OCI-LY7 (cell line): ENCODE measurements at regions not wholly inside any gene's neighbourhood (a gene's known extent, or its start where the extent isn't known, plus 50 kb on each side); places are given as distances from the start of the nearest gene placed in this dataset.

Experiments used
- BruUV-seq: library from RNA; stranded (reverse); fragments of 400-500 nt; replicated peaks from 2 replicates; lab custom pipeline; 2021; lab: Mats Ljungman, UMichigan
- CTCF ChIA-PET: fragments of 300-600 bp; sonication (Branson Sonifier 250); formaldehyde crosslinking; loops from one replicate; lab custom pipeline; 2022; ENCODE audit warnings: antibody characterized with exemption; ENCODE audit not compliant: unreplicated experiment; lab: Charles Lee
- POLR2A ChIA-PET: fragments of 300-600 bp; sonication (Branson Sonifier 250); formaldehyde crosslinking; loops from one replicate; lab custom pipeline; 2022; ENCODE audit warnings: antibody characterized with exemption; lab: Charles Lee
- DNase-seq: peaks from one replicate; pipeline ENCODE4 v3.0.0-alpha.2; 2015; ENCODE audit warnings: low spot score
- H2AFZ ChIP-seq: fragments of 200-600 bp; sonication (generic), shearing (Covaris generic); 2 replicates; pipeline ENCODE4 v1.6.1; 2014; ENCODE audit warnings: mild to moderate bottlenecking, antibody characterized with exemption, low read length, moderate library complexity
- H3K27ac ChIP-seq: fragments of 200-600 bp; sonication (generic); 2 replicates; pipeline ENCODE4 v1.5.1; 2014; ENCODE audit warnings: mixed run types, low read depth, mild to moderate bottlenecking, moderate library complexity, low read length, inconsistent platforms; ENCODE audit not compliant: poor library complexity, severe bottlenecking
- H3K36me3 ChIP-seq: fragments of 200-600 bp; sonication (generic); 2 replicates; pipeline ENCODE4 v1.6.1; 2014; ENCODE audit warnings: mild to moderate bottlenecking, antibody characterized with exemption, low read length, moderate library complexity, mixed read lengths; ENCODE audit not compliant: insufficient read depth
- H3K4me1 ChIP-seq: fragments of 200-600 bp; sonication (generic); 2 replicates; pipeline ENCODE4 v1.5.1; 2014; ENCODE audit warnings: mild to moderate bottlenecking, low read length; ENCODE audit not compliant: insufficient read depth, poor library complexity, severe bottlenecking
- H3K4me2 ChIP-seq: fragments of 200-600 bp; sonication (generic); 2 replicates; pipeline ENCODE4 v1.6.1; 2014; ENCODE audit warnings: mild to moderate bottlenecking, low read length
- H3K4me3 ChIP-seq: fragments of 200-600 bp; sonication (generic); 2 replicates; pipeline ENCODE4 v1.5.1; 2014; ENCODE audit warnings: mild to moderate bottlenecking, low read depth, low read length; ENCODE audit not compliant: poor library complexity, severe bottlenecking
- H3K79me2 ChIP-seq: fragments of 200-600 bp; sonication (generic); 2 replicates; pipeline ENCODE4 v1.6.1; 2016; ENCODE audit warnings: low read depth, mild to moderate bottlenecking, low read length, moderate library complexity, mixed read lengths; ENCODE audit not compliant: insufficient read depth
- H3K9me2 ChIP-seq: fragments of 200-600 bp; sonication (generic); 2 replicates; pipeline ENCODE4 v1.6.1; 2016; ENCODE audit warnings: mild to moderate bottlenecking, low read length, mixed read lengths; ENCODE audit not compliant: insufficient read depth
- H3K9me3 ChIP-seq: fragments of 200-600 bp; sonication (generic); 2 replicates; pipeline ENCODE4 v1.6.1; 2014; ENCODE audit warnings: mild to moderate bottlenecking, mixed run types, low read length, mixed read lengths
- H4K20me1 ChIP-seq: fragments of 200-600 bp; sonication (generic); 2 replicates; pipeline ENCODE4 v1.6.1; 2014; ENCODE audit warnings: mild to moderate bottlenecking, antibody characterized with exemption, low read length, moderate library complexity, mixed read lengths; ENCODE audit not compliant: insufficient read depth
- CTCF ChIP-seq: fragments of 200-600 bp; sonication (generic); conservative IDR thresholded peaks from 2 replicates; pipeline ENCODE4 v1.5.1; 2014; ENCODE audit warnings: mild to moderate bottlenecking, antibody characterized with exemption, low read length, moderate library complexity, mixed read lengths
- EZH2phosphoT487 ChIP-seq: fragments of 200-600 bp; sonication (generic); IDR thresholded peaks from 2 replicates; pipeline ENCODE4 v1.6.1; 2018; ENCODE audit warnings: low read depth, borderline replicate concordance, mild to moderate bottlenecking, mixed run types, antibody characterized with exemption, low read length, moderate library complexity, mixed read lengths
- intact Hi-C: fragments of 100-400 bp; cut with micrococcal nuclease; formaldehyde crosslinking; loops from one replicate; pipeline ENCODE4 v1.10.0; 2022; ENCODE audit not compliant: unreplicated experiment

GRCh38 chr13:69641773-69642172, 465.9 kb upstream of the ATXN8OS start:
- BruUV-seq = no TSS peak
- POLR2A ChIA-PET = no interaction called here

GRCh38 chr13:69633044-69633443, 474.6 kb upstream of the ATXN8OS start:
- no TSS peak for BruUV-seq
- Histone ChIP-seq H3K4me3 (no peak overlapping the region), H3K79me2 (no peaks in the 10 kb centered on the region), H3K4me2 (no peak overlapping the region), H2AFZ (no peak overlapping the region), H4K20me1 (no peaks in the 10 kb centered on the region), H3K9me2 (no peaks in the 10 kb centered on the region), H3K27ac (no peak overlapping the region), H3K36me3 (no peaks in the 10 kb centered on the region), H3K4me1 (no peaks in the 10 kb centered on the region), H3K9me3 (no peaks in the 10 kb centered on the region)
- intact Hi-C loops = no loop called here
- ChIA-PET CTCF (no interaction called here), POLR2A (interaction anchor here (0.7 kb wide), 1 partner anchor 1247 kb away, joined by 3 read pairs; no protein-coding TSS in a partner anchor)
- TF ChIP-seq EZH2phosphoT487 = no peak
- TF ChIP-seq CTCF = no peak
- DNase-seq = no peak

More at GRCh38 chr13:69641773-69642172, 465.9 kb upstream of the ATXN8OS start:
- no peaks in the 10 kb centered on the region for H3K9me2 ChIP-seq
- TF ChIP-seq EZH2phosphoT487 (no peak), CTCF (no peak)
- H3K79me2 ChIP-seq = no peaks in the 10 kb centered on the region
- intact Hi-C loops = no loop called here
- DNase-seq = no peak
- H3K4me2 ChIP-seq = no peak overlapping the region
- H3K27ac ChIP-seq = no peak overlapping the region
- CTCF ChIA-PET = no interaction called here
- no peaks in the 10 kb centered on the region for H3K36me3 ChIP-seq
- no peak overlapping the region for H2AFZ ChIP-seq
- H3K4me1 ChIP-seq = no peaks in the 10 kb centered on the region
- no peak overlapping the region for H3K4me3 ChIP-seq
- H4K20me1 ChIP-seq = no peaks in the 10 kb centered on the region
- no peaks in the 10 kb centered on the region for H3K9me3 ChIP-seq

GRCh38 chr13:69623973-69624372, 483.7 kb upstream of the ATXN8OS start:
- Histone ChIP-seq H3K4me3 (no peak overlapping the region), H3K9me3 (no peaks in the 10 kb centered on the region), H3K27ac (no peak overlapping the region), H2AFZ (no peak overlapping the region), H4K20me1 (no peaks in the 10 kb centered on the region), H3K4me2 (no peak overlapping the region), H3K36me3 (no peaks in the 10 kb centered on the region), H3K79me2 (no peaks in the 10 kb centered on the region), H3K4me1 (no peaks in the 10 kb centered on the region), H3K9me2 (no peaks in the 10 kb centered on the region)
- no peak for DNase-seq
- TF ChIP-seq EZH2phosphoT487 (no peak), CTCF (no peak)
- intact Hi-C loops = no loop called here
- POLR2A ChIA-PET = interaction anchor here (0.6 kb wide), 1 partner anchor 423 kb away, joined by 3 read pairs; no protein-coding TSS in a partner anchor
- CTCF ChIA-PET = no interaction called here
- BruUV-seq = no TSS peak
